ENCODE measurements at regions not wholly inside any gene's neighbourhood (a gene's known extent, or its start where the extent isn't known, plus 50 kb on each side); places are given as distances from the start of the nearest gene placed in this dataset.
"Not testable (repeated sequence)": the region's sequence is repeated elsewhere in the genome, so short reads cannot be mapped to it uniquely, and the experiment has no call there.

- peak; percentile 54 for DNase-seq
Measured at GRCh38 chr14:25537846-25538455, 488.0 kb upstream of the STXBP6 start.

- no peak for DNase-seq
Measured at GRCh38 chr14:25526290-25526689, 476.3 kb upstream of the STXBP6 start.

- DNase-seq = no peak
Measured at GRCh38 chr14:25522926-25523325, 473.0 kb upstream of the STXBP6 start.

GRCh38 chr14:25522116-25522515 lies 472.2 kb upstream of the STXBP6 start:
- no peak for DNase-seq

DNA sequence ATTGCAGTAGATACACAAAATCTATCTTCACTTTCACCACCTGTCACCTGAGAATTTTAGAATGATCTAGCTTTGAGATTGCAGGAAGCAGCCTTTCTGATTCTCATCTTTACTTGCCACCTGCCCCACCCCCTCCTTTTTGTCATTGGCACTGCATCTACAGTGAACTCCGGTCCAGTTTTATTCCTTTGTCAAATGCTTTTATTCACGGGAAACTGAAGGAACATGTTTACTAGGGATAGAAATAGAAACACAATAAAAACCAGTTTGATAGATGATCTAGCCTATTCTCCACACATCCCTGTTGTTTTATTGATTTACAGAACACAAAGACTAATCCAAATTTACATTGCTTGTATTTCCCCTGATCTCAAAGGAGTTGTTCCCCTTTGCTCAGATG lies 471.7 kb upstream of the STXBP6 start:
- no peak for DNase-seq

GRCh38 chr14:25520821-25521220 lies 470.9 kb upstream of the STXBP6 start:
- no peak for DNase-seq

- DNase-seq = no peak
Measured at GRCh38 chr14:25518364-25518763, 468.4 kb upstream of the STXBP6 start.

DNA sequence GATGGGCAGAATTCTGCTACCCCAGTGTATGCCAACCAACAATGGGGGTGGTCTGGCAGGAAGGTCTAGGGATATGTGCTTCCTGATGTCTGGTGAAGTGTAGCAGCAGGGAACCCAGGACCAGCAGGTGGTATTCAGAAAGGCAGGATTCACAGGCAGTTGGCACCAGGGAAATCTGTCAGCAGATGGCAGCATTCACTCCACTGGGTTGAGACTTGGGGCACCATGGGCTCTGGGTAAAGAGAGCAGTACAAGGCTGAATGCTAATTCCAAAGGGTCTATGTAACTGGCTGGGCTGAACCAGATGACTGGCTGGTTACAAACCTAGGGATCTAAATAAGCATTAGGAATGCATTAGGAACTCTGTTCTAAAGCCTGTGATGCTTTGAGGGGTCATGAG lies 466.9 kb upstream of the STXBP6 start:
- DNase-seq = no peak

- no peak for DNase-seq
Measured at GRCh38 chr14:25508845-25509244, 458.9 kb upstream of the STXBP6 start.

- DNase-seq = no peak
Measured at GRCh38 chr14:25501749-25502148, 451.8 kb upstream of the STXBP6 start.

- no peak for DNase-seq
Measured at GRCh38 chr14:25488961-25489360, 439.0 kb upstream of the STXBP6 start.

DNA sequence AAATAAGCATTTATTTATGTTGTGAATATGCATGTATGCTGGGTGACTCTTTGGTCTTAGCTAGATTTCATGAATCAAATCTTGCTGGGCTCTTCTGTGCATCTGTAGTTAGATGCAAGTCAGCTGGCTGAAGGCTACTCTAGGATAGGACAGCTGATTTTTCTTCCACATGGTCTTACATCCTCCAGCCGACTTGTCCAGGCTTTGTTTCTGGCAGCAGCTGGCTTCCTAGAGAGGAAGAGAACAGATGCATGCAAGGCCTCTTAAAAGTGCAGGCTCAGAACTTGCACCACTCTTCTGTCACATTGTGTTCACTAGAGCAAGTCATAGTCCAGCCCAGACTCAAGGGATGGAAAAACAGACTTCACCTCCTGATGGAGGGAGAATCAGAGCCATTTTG lies 435.4 kb upstream of the STXBP6 start:
- no peak for DNase-seq

DNA sequence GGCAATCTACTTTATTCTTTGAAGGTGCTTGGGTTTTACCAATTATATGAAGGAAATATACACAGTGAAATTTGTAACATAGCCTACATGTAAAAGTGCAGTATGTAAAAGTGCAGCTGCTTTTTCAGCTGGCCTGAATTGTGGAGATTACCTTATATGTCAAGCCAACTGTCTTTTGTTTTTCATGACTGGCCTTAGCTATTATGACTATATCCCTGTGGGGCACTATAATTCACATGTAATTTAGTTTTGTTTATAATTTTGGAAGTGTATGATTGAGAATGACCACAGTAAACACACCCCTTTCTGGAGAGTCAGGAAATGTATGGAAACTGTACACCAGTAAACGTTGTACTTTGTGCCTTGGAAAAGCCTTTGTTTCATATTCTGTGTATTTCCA lies 435.0 kb upstream of the STXBP6 start:
- peak; percentile 9 for DNase-seq

DNA sequence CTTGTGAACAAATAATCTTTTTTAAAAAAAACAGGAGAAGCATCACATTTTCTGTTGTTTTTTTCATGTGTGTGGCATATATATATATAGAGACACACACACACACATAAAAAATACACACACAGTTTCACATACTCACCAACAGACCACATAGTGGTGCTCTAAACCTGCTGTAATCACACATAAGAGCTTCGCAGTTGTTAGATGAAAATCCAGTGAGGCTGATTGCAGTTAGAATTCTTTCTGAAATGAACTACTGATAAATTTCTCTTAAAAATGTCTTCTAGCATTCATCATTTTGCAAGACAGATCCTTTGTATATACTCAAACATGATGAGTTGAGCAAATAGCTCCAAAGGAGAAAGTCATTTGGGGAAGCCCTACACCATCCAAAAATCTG lies 434.3 kb upstream of the STXBP6 start:
- peak; percentile 46 for DNase-seq

- no peak for DNase-seq
Measured at GRCh38 chr14:25477316-25478098, 427.6 kb upstream of the STXBP6 start.

DNA sequence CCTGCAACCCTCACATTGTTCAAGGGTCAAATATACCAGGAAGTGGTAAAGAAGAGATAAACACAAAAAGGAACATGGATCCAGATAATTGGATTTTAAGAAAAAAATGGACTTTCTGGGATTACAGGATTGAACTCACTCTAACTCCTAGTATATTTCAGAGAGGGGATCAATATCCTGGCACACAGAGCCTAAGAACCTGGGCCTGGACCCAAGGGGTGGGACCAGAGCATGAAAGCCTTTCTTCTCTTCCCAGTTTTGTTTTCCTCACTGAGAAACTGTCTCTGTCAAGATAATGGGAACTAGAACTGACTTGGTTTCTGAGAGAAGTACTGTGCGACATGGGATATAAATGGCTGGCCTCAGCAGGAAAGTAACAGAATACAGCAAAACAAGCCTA lies 422.8 kb upstream of the STXBP6 start:
- no peak for DNase-seq

- no peak for DNase-seq
Measured at GRCh38 chr14:25464772-25465171, 414.8 kb upstream of the STXBP6 start.

DNA sequence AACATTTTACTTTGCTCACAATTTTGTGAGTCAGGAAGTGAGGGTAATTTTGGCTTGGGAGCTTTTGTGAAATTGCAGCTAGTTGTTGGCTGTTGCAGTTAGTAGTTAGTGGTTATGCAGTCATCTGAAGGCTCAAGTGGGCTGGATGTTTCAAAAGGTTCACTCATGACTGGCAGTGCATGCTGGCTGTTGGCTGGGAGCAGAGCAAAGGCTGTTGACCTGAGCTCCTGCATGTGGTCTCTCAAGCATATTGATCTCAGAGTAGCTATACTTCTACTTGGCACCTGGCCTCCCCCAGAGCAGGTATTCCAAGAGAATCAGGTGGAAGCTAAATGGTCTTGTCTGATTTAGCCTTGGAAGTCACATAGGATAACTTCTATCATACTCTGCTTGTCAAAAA lies 414.1 kb upstream of the STXBP6 start:
- DNase-seq = no peak

GRCh38 chr14:25463480-25463879 lies 413.5 kb upstream of the STXBP6 start:
- DNase-seq = no peak

DNA sequence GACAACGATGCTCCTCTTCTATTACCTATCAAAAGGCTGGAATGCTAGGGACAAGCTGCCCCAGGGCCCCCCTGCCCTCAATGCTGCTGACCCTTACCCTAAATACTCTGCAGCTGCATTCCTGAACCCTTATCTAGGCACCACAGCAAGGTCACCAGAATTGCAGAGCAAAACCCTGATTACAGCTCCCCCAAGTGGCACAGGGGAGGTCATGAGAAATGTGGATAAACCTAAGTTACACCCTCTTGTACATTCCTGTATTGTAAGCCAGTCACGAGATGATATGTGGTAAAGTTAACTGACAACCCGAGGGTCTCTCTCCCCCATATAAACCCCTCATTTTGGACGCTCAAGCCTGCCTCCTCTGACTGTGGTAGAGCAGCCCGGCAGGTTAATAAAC lies 411.8 kb upstream of the STXBP6 start:
- no peak for DNase-seq

DNA sequence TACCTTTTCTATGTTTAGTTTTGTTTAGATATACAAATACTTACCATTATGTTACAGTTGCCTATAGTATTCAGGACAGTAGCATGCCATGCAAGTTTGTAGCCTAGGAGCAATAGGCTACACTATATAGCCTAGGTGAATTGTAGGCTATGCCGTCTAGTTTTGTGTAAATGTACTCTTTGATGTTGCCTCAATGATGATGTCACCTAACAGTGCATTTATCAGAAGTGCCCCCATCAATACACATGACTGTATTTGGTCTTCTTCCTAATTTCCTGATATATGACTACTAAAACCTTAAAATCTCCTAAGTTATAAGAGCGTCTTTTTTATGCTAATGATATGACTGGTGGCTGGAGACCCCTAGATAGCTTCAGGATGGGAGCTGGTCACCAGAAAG lies 394.4 kb upstream of the STXBP6 start:
- no peak for DNase-seq

DNA sequence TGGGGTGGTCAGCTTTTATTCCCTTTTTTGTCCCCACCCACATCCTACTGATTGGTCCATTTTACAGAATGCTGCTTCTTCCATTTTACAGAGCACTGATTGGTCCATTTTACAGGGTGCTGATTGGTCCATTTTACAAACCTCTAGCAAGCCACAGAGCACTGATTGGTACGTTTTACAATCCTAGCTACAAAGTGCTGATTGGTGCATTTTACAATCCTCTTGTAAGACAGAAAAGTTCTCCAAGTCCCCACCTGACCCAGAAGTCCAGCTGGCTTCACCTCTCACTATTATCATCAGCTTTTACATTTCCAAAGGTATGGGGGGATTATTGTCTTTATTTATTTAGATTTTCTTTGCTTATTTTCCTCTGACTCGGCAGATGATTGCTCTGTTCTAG lies 390.4 kb upstream of the STXBP6 start:
- DNase-seq = not testable (repeated sequence)

GRCh38 chr14:25436906-25437305 lies 387.0 kb upstream of the STXBP6 start:
- DNase-seq = no peak

DNA sequence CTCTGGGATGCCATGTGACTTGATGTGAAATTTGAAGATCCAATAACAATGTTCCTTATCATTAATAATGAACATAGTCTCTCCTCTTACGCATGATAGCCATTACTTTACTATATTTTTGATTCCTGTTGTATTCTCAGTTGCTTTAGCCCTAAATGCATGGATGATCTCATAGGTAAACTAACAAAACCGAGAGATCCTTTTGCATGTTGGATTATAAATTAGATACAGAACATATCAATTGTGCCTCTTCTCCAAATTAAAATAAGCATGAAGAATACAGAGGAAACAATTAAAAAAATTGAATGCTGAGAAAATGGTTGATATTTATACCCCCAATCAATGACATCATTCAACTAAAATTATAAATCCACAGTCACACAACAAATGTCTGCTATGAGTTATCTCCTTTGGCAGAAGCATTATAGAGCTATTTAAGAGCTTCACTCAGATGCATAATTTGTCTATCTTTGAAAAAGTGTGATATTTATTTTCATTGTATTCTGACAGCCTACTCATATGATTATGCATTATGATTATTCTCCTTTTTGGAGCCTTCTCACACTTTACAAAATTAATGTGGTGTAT lies 386.4 kb upstream of the STXBP6 start:
- DNase-seq = no peak

Data from NCI-H748 treated with DMSO at 0.1 percent for 48 hours (cell line).